HCT116 (cell line): ENCODE measurements at regions not wholly inside any gene's neighbourhood (a gene's known extent, or its start where the extent isn't known, plus 50 kb on each side); places are given as distances from the start of the nearest gene placed in this dataset.

Source experiments
- ATAC-seq: fragments of 200-7000 bp; cut with Tn5 transposase; 2 replicates; pipeline ENCODE4 v1.9.1; 2020; ENCODE audit warnings: mild to moderate bottlenecking, moderate library complexity
- BruUV-seq: library from RNA; stranded (reverse); fragments of 400-500 nt; replicated peaks from 2 replicates; lab custom pipeline; 2021; lab: Mats Ljungman, UMichigan
- CTCF ChIA-PET: fragments of 300-600 bp; sonication (Branson Sonifier 250); formaldehyde crosslinking; loops from one replicate; lab custom pipeline; 2021; ENCODE audit warnings: antibody characterized with exemption; lab: Charles Lee
- POLR2A ChIA-PET: fragments of 300-600, 350-600 bp; sonication (Branson Sonifier 250); formaldehyde crosslinking; loops from one replicate; lab custom pipeline; 2021; ENCODE audit warnings: antibody characterized with exemption; lab: Charles Lee
- RAD21 ChIA-PET, 2 experiments: fragments of 300-600 bp; sonication (Branson Sonifier 250); formaldehyde crosslinking; loops; one replicate each; lab custom pipeline; 2023; ENCODE audit warnings: low total read pairs in 2 of 2; ENCODE audit not compliant: uncharacterized antibody in 2 of 2, unreplicated experiment in 2 of 2, low non-redundant PET in 1 of 2; lab: Charles Lee
- DNase-seq: peaks from one replicate; pipeline ENCODE4 v3.0.0-alpha.2; 2010; ENCODE audit warnings: low read depth, low spot score
- H2AFZ ChIP-seq: fragments of 200-600 bp; shearing (Covaris generic), sonication (generic); 2 replicates; pipeline ENCODE4 v1.6.1; 2017; ENCODE audit warnings: low read depth, mixed run types, mixed read lengths, antibody characterized with exemption, low read length; ENCODE audit not compliant: poor library complexity, severe bottlenecking
- H3K27ac ChIP-seq: 2 replicates; pipeline ENCODE4 v1.5.1; 2012; ENCODE audit warnings: low read depth, low read length
- H3K27me3 ChIP-seq: fragments of 200-600 bp; sonication (generic); 2 replicates; pipeline ENCODE4 v1.6.1; 2016; ENCODE audit warnings: mixed run types, low read length, mixed read lengths; ENCODE audit not compliant: insufficient read depth
- H3K36me3 ChIP-seq, 2 experiments: fragments of 200-500 bp in 1 of 2; fragments of 200-600 bp in 1 of 2; sonication (Bioruptor generic) in 1 of 2; sonication (generic) in 1 of 2; 2 replicates each; pipeline versions ENCODE4 v1.5.1 to v1.6.1; 2014 to 2016; ENCODE audit warnings: low read length in 2 of 2, inconsistent platforms in 1 of 2, mixed read lengths in 1 of 2, mixed run types in 1 of 2; ENCODE audit not compliant: insufficient read depth in 2 of 2, control insufficient read depth in 1 of 2
- H3K4me1 ChIP-seq, 2 experiments: fragments of 200-600 bp in 1 of 2; sonication (generic) in 1 of 2; 2 replicates each; pipeline versions ENCODE4 v1.5.1 to v1.6.1; 2012 to 2017; ENCODE audit warnings: low read length in 2 of 2, inconsistent platforms in 1 of 2, mild to moderate bottlenecking in 1 of 2, mixed read lengths in 1 of 2, mixed run types in 1 of 2, moderate library complexity in 1 of 2; ENCODE audit not compliant: insufficient read depth in 2 of 2, control insufficient read depth in 1 of 2
- H3K4me2 ChIP-seq: fragments of 200-600 bp; sonication (generic); 2 replicates; pipeline ENCODE4 v1.6.1; 2017; ENCODE audit warnings: mixed run types, low read length, mixed read lengths
- H3K4me3 ChIP-seq, 2 experiments: fragments of 200-600 bp in 1 of 2; sonication (generic) in 1 of 2; replicated peaks in 1 of 2; 2 replicates each; pipeline ENCODE4 v1.5.1; 2011 to 2016; ENCODE audit warnings: low read length in 2 of 2, control low read depth in 1 of 2, low read depth in 1 of 2, mild to moderate bottlenecking in 1 of 2, mixed read lengths in 1 of 2, mixed run types in 1 of 2
- H3K79me2 ChIP-seq: fragments of 200-600 bp; sonication (generic); 2 replicates; pipeline ENCODE4 v1.6.1; 2017; ENCODE audit warnings: mild to moderate bottlenecking, mixed run types, low read length, moderate library complexity, mixed read lengths; ENCODE audit not compliant: insufficient read depth
- H3K9ac ChIP-seq: fragments of 200-600 bp; sonication (generic); 2 replicates; pipeline ENCODE4 v1.6.1; 2016; ENCODE audit warnings: low read length, mixed read lengths
- H3K9me2 ChIP-seq: fragments of 200-600 bp; sonication (generic), shearing (Covaris generic); 2 replicates; pipeline ENCODE4 v1.6.1; 2017; ENCODE audit warnings: mixed run types, mild to moderate bottlenecking, moderate library complexity; ENCODE audit not compliant: insufficient read depth
- H3K9me3 ChIP-seq, 2 experiments: fragments of 200-500 bp in 1 of 2; fragments of 200-600 bp in 1 of 2; sonication (Bioruptor generic) in 1 of 2; sonication (generic) in 1 of 2; 2 replicates each; pipeline ENCODE4 v1.6.1; 2014 to 2017; ENCODE audit warnings: low read length in 2 of 2, mixed read lengths in 2 of 2, inconsistent platforms in 1 of 2, low read depth in 1 of 2, mild to moderate bottlenecking in 1 of 2, mixed run types in 1 of 2, moderate library complexity in 1 of 2; ENCODE audit not compliant: control insufficient read depth in 1 of 2, insufficient read depth in 1 of 2
- H4K20me1 ChIP-seq: fragments of 200-600 bp; sonication (generic), shearing (Covaris generic); 2 replicates; pipeline ENCODE4 v1.6.1; 2017; ENCODE audit warnings: mixed run types, mild to moderate bottlenecking, moderate library complexity; ENCODE audit not compliant: insufficient read depth
- CEBPB ChIP-seq: IDR thresholded peaks from 2 replicates; pipeline ENCODE4 v1.6.1; 2012; ENCODE audit warnings: low read depth
- EGR1 ChIP-seq: IDR thresholded peaks from 2 replicates; pipeline ENCODE4 v1.6.1; 2012; ENCODE audit warnings: low read depth
- ELF1 ChIP-seq: IDR thresholded peaks from 2 replicates; pipeline ENCODE4 v1.6.1; 2012; ENCODE audit warnings: low read depth, borderline replicate concordance
- EZH2phosphoT487 ChIP-seq: fragments of 200-600 bp; IDR thresholded peaks from 2 replicates; pipeline ENCODE4 v1.6.1; 2018; ENCODE audit warnings: antibody characterized with exemption, borderline replicate concordance
- FOSL1 ChIP-seq: IDR thresholded peaks from 2 replicates; pipeline ENCODE4 v1.6.1; 2012; ENCODE audit warnings: low read depth
- JUND ChIP-seq: IDR thresholded peaks from 2 replicates; pipeline ENCODE4 v1.6.1; 2012
- RAD21 ChIP-seq: IDR thresholded peaks from 2 replicates; pipeline ENCODE4 v1.6.1; 2012; ENCODE audit warnings: low read depth, mild to moderate bottlenecking
- SP1 ChIP-seq: IDR thresholded peaks from 2 replicates; pipeline ENCODE4 v1.6.1; 2012; ENCODE audit warnings: low read depth
- TCF7L2 ChIP-seq: IDR thresholded peaks from 2 replicates; pipeline ENCODE4 v1.7.0; 2011; ENCODE audit warnings: borderline replicate concordance, inconsistent platforms; ENCODE audit not compliant: insufficient read depth, insufficient read length; ENCODE audit errors: extremely low read depth
- YY1 ChIP-seq: IDR thresholded peaks from 2 replicates; pipeline ENCODE4 v1.6.1; 2011; ENCODE audit warnings: low read length, low read depth, moderate library complexity, mild to moderate bottlenecking; ENCODE audit not compliant: insufficient replicate concordance; ENCODE audit errors: extremely low read depth
- ZFX ChIP-seq: fragments of 450-650 bp; IDR thresholded peaks from 2 replicates; pipeline ENCODE4 v1.6.1; 2017
- ZNF274 ChIP-seq: fragments of 200-500 bp; sonication (Bioruptor generic); IDR thresholded peaks from 2 replicates; pipeline ENCODE4 v1.6.1; 2014; ENCODE audit warnings: mild to moderate bottlenecking, low read depth, low read length, inconsistent platforms
- intact Hi-C: fragments of 100-400 bp; cut with micrococcal nuclease; formaldehyde crosslinking; loops from 2 replicates; pipeline ENCODE4 v1.10.0; 2022
- TF ChIP-seq, protein P1 (sequence below), 3 experiments: fragments of 200-600 bp in 1 of 3; sonication (generic) in 1 of 3; IDR thresholded peaks in 2 of 3; conservative IDR thresholded peaks in 1 of 3; 2 replicates each; pipeline ENCODE4 v1.5.1; 2012 to 2017; ENCODE audit warnings: low read depth in 2 of 3, low read length in 2 of 3, antibody characterized with exemption in 1 of 3, borderline replicate concordance in 1 of 3, control low read depth in 1 of 3, mild to moderate bottlenecking in 1 of 3, mixed read lengths in 1 of 3, mixed run types in 1 of 3, moderate library complexity in 1 of 3; ENCODE audit not compliant: insufficient read depth in 1 of 3
- TF ChIP-seq, protein P2 (sequence below): IDR thresholded peaks from 2 replicates; pipeline ENCODE4 v1.6.1; 2012; ENCODE audit warnings: low read depth
- TF ChIP-seq, protein P3 (sequence below): IDR thresholded peaks from 2 replicates; pipeline ENCODE4 v1.6.1; 2011; ENCODE audit warnings: mild to moderate bottlenecking, low read length, moderate library complexity; ENCODE audit not compliant: insufficient replicate concordance; ENCODE audit errors: extremely low read depth
- TF ChIP-seq, protein P4 (sequence below): IDR thresholded peaks from 2 replicates; pipeline ENCODE4 v1.6.1; 2012
- TF ChIP-seq, protein P5 (sequence below): IDR thresholded peaks from 2 replicates; pipeline ENCODE4 v1.6.1; 2012

DNA sequence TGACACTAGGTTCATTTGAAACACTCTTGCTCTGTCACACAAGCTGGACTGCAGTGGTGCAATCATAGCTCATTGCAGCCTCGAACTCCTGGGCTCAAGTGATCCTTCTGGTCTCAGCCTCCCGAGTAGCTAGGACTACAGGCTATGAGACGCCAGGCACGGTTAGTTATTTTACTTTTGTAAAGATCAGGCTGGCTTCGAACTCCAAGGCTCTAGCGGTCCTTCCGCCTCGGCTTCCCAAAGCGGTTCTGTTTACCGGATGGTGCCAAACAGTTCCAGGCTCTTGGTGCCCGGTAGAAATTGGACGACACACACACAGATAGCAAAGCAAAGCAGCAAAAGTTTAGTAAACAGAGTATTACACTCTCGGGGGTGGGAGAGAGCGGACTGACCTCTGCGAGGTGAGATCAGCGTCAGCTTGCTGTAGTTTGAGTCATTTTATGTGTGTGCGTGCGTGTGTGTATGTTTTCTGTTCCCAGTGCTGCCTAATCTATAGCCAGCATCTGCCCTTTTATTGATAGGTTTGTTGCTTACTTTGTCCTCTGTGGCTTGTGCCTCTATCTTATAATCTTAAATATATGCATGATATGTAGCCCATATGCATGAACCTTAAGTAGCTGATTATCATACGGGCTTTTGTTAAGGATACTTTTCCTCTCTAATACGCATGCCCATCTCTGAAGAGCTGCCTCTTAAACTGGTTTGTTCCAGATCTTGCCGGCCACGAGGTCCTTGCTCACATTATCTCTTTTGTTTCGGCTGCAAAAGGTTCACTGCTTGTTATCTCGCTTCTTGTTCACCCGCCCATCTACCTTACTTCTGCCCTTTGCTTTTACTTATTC, 75.2 kb downstream of the OR2B2 start:
- Histone ChIP-seq H3K4me1 (peaks cover 28 to 42% of the 10 kb centered on the region in 2 experiments), H3K9ac (peak overlapping the region; percentile 99), H3K27me3 (no peaks in the 10 kb centered on the region), H3K4me2 (peak overlapping the region; percentile 82), H3K9me2 (no peaks in the 10 kb centered on the region), H3K27ac (peak overlapping the region; percentile 98), H4K20me1 (no peaks in the 10 kb centered on the region), H2AFZ (no peak overlapping the region), H3K79me2 (no peaks in the 10 kb centered on the region; the same call in 1 of the 2 replicates), H3K9me3 (no peaks in the 10 kb centered on the region), H3K4me3 (peak overlapping the region; percentile 65 to 78), H3K36me3 (no peaks in the 10 kb centered on the region)
- CTCF ChIA-PET, result interaction anchor here (0.9 to 1.8 kb wide), 6 partner anchors 53 to 710 kb away, joined by 3 to 9 read pairs (median 4); a partner anchor contains a TSS
- POLR2A ChIA-PET, result interaction anchor here (0.6 to 11.9 kb wide), 20 partner anchors 9 to 1713 kb away, joined by 3 to 422 read pairs (median 11); partner anchors contain the start of gene ZSCAN31
- no TSS peak for BruUV-seq
- intact Hi-C loops, result no loop called here
- RAD21 ChIA-PET, result interaction anchor here (0.6 to 2.9 kb wide), 3 partner anchors 14 to 57 kb away, joined by 3 to 18 read pairs (median 3); a partner anchor contains a TSS
- peak; percentile 25 for ATAC-seq
- peak; percentile 76 for DNase-seq
- TF ChIP-seq, protein P1, sequence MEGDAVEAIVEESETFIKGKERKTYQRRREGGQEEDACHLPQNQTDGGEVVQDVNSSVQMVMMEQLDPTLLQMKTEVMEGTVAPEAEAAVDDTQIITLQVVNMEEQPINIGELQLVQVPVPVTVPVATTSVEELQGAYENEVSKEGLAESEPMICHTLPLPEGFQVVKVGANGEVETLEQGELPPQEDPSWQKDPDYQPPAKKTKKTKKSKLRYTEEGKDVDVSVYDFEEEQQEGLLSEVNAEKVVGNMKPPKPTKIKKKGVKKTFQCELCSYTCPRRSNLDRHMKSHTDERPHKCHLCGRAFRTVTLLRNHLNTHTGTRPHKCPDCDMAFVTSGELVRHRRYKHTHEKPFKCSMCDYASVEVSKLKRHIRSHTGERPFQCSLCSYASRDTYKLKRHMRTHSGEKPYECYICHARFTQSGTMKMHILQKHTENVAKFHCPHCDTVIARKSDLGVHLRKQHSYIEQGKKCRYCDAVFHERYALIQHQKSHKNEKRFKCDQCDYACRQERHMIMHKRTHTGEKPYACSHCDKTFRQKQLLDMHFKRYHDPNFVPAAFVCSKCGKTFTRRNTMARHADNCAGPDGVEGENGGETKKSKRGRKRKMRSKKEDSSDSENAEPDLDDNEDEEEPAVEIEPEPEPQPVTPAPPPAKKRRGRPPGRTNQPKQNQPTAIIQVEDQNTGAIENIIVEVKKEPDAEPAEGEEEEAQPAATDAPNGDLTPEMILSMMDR (IDR thresholded peaks at IDR 0.05 in 2 of 3, conservative IDR thresholded peaks at IDR 0.05 in 1 of 3; ENCODE audit: borderline replicate concordance in 1 of 3, insufficient read depth in 1 of 3, low read depth in 2 of 3, low read length in 2 of 3), result no peak
- TF ChIP-seq JUND, result peak; percentile 43; the same call in 1 of the 2 replicates
- TF ChIP-seq CEBPB, result no peak; the same call in 1 of the 2 replicates
- no peak for TF ChIP-seq ELF1
- TF ChIP-seq, protein P2, sequence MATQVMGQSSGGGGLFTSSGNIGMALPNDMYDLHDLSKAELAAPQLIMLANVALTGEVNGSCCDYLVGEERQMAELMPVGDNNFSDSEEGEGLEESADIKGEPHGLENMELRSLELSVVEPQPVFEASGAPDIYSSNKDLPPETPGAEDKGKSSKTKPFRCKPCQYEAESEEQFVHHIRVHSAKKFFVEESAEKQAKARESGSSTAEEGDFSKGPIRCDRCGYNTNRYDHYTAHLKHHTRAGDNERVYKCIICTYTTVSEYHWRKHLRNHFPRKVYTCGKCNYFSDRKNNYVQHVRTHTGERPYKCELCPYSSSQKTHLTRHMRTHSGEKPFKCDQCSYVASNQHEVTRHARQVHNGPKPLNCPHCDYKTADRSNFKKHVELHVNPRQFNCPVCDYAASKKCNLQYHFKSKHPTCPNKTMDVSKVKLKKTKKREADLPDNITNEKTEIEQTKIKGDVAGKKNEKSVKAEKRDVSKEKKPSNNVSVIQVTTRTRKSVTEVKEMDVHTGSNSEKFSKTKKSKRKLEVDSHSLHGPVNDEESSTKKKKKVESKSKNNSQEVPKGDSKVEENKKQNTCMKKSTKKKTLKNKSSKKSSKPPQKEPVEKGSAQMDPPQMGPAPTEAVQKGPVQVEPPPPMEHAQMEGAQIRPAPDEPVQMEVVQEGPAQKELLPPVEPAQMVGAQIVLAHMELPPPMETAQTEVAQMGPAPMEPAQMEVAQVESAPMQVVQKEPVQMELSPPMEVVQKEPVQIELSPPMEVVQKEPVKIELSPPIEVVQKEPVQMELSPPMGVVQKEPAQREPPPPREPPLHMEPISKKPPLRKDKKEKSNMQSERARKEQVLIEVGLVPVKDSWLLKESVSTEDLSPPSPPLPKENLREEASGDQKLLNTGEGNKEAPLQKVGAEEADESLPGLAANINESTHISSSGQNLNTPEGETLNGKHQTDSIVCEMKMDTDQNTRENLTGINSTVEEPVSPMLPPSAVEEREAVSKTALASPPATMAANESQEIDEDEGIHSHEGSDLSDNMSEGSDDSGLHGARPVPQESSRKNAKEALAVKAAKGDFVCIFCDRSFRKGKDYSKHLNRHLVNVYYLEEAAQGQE, result no peak
- TF ChIP-seq, protein P3, sequence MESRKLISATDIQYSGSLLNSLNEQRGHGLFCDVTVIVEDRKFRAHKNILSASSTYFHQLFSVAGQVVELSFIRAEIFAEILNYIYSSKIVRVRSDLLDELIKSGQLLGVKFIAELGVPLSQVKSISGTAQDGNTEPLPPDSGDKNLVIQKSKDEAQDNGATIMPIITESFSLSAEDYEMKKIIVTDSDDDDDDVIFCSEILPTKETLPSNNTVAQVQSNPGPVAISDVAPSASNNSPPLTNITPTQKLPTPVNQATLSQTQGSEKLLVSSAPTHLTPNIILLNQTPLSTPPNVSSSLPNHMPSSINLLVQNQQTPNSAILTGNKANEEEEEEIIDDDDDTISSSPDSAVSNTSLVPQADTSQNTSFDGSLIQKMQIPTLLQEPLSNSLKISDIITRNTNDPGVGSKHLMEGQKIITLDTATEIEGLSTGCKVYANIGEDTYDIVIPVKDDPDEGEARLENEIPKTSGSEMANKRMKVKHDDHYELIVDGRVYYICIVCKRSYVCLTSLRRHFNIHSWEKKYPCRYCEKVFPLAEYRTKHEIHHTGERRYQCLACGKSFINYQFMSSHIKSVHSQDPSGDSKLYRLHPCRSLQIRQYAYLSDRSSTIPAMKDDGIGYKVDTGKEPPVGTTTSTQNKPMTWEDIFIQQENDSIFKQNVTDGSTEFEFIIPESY, result no peak
- no peak for TF ChIP-seq ZNF274
- TF ChIP-seq, protein P4, sequence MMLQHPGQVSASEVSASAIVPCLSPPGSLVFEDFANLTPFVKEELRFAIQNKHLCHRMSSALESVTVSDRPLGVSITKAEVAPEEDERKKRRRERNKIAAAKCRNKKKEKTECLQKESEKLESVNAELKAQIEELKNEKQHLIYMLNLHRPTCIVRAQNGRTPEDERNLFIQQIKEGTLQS, result no peak
- TF ChIP-seq FOSL1, result no peak
- TF ChIP-seq, protein P5, sequence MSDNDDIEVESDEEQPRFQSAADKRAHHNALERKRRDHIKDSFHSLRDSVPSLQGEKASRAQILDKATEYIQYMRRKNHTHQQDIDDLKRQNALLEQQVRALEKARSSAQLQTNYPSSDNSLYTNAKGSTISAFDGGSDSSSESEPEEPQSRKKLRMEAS, result peak; percentile 88
- no peak for TF ChIP-seq TCF7L2
- peak; percentile 28; the same call in 1 of the 2 replicates for TF ChIP-seq SP1
- no peak for TF ChIP-seq EGR1
- TF ChIP-seq ZFX, result no peak
- no peak for TF ChIP-seq RAD21
- TF ChIP-seq EZH2phosphoT487, result no peak
- TF ChIP-seq YY1, result no peak
